ENCODE measurements at regions not wholly inside any gene's neighbourhood (a gene's known extent, or its start where the extent isn't known, plus 50 kb on each side); places are given as distances from the start of the nearest gene placed in this dataset.

DNA sequence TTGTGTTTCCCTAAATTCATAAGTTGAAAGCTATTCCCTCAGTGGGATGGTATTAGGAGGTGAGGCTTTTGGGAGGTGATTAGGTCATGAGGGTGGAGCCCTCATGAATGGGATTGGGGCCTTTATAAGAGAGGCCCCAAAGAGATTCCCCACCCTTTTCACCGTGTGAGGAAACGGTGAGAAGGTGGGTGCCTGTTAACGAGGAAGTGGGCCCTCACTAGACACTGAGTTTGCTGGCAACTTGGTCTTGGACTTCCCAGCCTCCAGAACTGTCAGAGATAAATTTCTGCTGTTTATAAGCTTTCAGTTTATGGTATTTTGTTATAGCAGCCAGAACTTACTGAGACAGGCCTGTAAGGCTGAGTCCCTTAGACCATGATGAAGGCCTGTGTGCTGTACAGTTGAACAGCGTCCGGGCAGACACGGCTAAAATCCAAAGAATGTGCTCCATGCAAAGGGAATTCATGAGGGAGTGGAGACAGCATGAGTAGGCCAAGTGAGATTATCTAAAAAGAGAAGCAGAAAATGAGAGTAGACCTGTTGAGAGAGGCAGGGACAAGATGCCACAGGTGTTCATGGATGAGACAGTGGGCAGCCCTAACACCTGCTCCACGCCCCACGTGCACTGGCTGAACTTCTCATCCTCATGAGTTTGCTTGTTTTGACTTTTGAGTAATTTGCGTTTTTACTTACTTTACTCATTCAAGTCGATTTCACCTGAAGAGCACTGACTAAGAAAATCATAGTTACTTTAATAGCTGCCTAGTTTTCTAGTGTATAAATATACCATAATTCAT lies 66.9 kb upstream of the SFMBT2 start:
- no peak for DNase-seq

GRCh38 chr10:7475939-7476338 lies 65.1 kb upstream of the SFMBT2 start:
- DNase-seq = no peak

DNA sequence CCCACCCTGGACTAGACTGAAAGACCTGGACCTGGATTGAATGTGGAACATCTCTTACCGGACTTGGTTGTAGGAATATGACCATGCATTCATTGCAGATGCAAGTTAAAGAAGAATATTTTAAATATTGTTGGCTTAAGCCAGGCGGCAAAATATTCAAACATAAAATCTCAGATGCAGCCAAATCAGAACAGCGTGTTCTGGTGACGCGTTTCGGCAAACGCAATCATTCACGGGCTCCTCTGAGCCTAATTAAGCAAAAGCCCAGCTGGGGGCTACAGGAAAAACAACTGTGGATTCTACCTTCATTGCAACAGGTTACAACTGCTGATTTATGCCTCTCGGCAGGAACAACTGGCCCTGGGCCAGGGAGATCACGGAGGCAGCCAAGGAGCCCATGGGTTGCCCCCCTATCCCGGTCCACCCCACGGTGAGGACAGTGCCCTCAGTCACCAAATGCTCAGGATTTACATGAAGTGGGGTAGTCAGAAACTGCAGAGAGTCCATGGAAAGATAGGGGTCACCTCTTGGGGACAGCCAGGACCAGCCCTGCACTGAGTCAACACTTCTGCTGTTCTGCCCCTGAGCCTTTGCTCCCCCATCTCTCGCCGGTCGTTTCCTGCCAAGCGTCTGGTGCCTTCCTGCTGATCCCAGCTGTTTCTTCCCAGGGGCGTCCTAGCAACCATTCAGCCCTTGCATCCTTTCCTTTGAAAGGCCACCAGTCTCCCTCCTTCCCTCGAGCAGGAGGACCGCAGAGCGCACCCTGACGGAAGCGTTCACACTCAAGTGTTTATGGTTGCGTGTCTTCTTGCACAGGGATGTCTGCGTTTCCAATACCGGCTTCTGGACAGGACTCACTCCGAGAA lies 64.4 kb upstream of the SFMBT2 start:
- no peak for DNase-seq

GRCh38 chr10:7474388-7474787 lies 63.6 kb upstream of the SFMBT2 start:
- no peak for DNase-seq

DNA sequence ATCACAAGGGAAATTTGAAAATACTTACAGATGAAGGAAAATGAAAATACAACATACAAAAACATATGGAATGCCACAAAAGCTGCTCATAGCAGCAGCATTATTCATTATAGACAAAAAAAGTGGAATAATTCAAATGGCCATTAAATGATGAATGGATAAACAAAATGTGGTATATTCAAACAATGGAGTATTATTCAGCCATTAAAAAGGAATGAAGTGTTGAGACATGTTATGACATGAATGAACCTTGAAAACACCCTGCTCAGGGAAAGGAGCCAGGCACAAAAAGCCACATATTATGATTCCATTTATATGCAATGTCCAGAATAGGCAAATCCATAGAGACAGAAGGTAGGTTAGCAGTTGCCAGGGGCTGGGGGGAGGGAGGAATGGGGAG lies 62.6 kb upstream of the SFMBT2 start:
- no peak for DNase-seq

DNA sequence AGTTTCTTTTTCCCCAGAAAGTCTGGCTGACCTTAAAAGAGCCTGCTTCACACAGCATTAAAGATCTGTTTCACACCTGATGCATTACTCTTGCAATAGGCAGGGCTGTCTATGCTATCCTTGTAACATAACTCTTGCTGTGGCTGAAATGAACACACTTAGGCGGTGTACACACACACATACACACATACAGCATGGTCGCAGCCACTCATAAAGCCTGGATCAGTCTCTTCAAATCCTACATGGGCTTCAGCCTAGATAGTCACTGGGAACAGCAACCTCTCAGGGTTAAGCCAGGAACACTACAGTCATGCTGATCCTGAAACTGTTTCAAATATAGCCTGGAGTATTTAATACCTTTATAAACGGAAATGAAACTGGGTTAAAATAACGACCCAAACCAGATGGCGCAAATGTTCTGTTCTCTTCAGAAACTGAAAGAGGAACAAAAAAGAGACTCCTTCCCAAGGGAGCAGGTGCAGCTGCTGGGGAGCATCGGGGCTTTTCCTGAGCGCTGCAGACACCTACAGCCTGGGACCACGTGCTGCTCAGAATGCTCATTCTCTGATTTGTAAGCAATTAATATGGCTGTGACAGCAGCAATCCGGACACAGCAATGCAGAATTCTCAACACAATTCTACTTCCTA lies 61.0 kb upstream of the SFMBT2 start:
- no peak for DNase-seq

DNA sequence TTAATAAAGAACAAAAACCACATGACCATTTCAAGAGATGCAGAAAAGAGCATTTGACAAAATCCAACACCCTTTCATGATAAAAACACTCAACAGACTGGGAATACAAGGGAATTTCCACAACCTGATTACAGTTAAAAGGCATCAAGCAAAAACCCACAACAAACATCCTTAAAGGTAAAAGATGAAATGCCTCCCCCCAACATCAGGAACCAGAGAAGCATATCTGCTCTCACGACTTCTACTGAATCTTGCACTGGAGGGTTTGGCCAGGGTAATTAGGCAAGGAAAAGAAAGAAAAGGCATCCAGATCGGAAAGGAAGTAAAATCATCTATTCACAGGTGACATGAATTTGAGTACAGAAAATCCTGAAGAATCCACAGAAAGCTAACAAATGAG lies 59.5 kb upstream of the SFMBT2 start:
- no peak for DNase-seq

DNA sequence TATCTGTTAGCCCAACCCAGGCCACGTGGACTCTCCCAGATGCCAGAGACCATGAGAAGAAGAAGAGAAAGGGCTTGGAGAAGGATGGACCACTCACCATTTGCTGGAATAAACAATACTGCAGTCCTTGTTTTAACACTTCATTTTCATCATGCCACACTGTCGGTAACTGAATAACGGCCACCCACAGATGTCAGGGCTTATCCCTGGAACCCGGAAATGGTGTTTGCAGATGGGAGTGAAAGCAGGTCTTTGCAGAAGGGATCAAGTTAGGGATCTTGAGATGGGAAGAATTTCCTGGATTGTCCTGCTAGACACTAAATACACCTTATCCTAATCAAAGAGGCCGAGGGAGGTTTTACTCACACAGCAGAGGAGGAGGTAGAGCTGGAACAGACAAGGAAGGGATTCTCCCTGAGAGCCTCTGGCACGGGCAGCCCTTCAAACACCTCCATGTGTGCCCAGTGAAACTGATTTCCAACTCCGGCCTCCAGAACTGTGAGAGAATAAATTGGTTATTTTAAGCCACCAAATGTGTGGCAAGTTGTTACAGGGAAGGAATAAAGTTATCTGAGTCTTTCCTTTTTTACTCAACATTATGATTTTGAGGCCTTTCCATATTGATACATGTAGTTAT lies 56.3 kb upstream of the SFMBT2 start:
- no peak for DNase-seq

GRCh38 chr10:7464691-7465090 lies 53.9 kb upstream of the SFMBT2 start:
- DNase-seq = no peak
